ENCODE measurements at regions not wholly inside any gene's neighbourhood (a gene's known extent, or its start where the extent isn't known, plus 50 kb on each side); places are given as distances from the start of the nearest gene placed in this dataset.

GRCh38 chr6:108760126-108761050 lies 87.8 kb upstream of the ARMC2 start:
- Histone ChIP-seq H3K9me3 (no peaks in the 10 kb centered on the region), H3K27ac (ENCODE audit: low read length) (no peak overlapping the region), H3K4me3 (ENCODE audit: control insufficient read depth in 1 of 2, extremely low read depth in 1 of 2, low read length in 1 of 2) (no peak overlapping the region), H3K36me3 (ENCODE audit: control insufficient read depth in 2 of 2, extremely low read depth in 1 of 2, insufficient read depth in 1 of 2, low read length in 1 of 2) (no peaks in the 10 kb centered on the region), H3K4me1 (ENCODE audit: control insufficient read depth in 1 of 2, extremely low read depth in 1 of 2, insufficient read depth in 2 of 2, low read length in 2 of 2) (no peaks in the 10 kb centered on the region), H3K27me3 (replicated peaks in 1 of 2; ENCODE audit: control insufficient read depth in 2 of 2, extremely low read depth in 1 of 2, insufficient read depth in 2 of 2, low read length in 1 of 2) (peaks cover 0 to 22% of the 10 kb centered on the region in 2 experiments)
- H3K4me3 Mint-ChIP-seq, result no peak overlapping the region
- H3K9me3 Mint-ChIP-seq, result no peaks in the 10 kb centered on the region
- 87% methylated on average over 7 of the region's 9 CpGs for WGBS (ENCODE audit: insufficient coverage)
- POLR2A ChIA-PET, result interaction anchor here in 1 of 2 donors (0.6 kb wide), 1 partner anchor 17 kb away, joined by 3 read pairs; no protein-coding TSS in a partner anchor
- DNase-seq (no peak), ATAC-seq (replicated peaks in 1 of 4) (no peak)
- CTCF ChIA-PET, result interaction anchor here in 1 of 2 donors (0.6 kb wide), 1 partner anchor 1337 kb away, joined by 3 read pairs; no protein-coding TSS in a partner anchor
- peaks cover 0 to 2% (median 0%) of the 10 kb centered on the region in 3 donors for H3K4me1 Mint-ChIP-seq
- no peaks in the 10 kb centered on the region for H3K36me3 Mint-ChIP-seq
- H3K27ac Mint-ChIP-seq, result no peak overlapping the region
- peaks cover 5 to 10% of the 10 kb centered on the region in 2 donors for H3K27me3 Mint-ChIP-seq

- Histone ChIP-seq H3K9me3 (no peaks in the 10 kb centered on the region), H3K36me3 (ENCODE audit: control insufficient read depth in 2 of 2, extremely low read depth in 1 of 2, insufficient read depth in 1 of 2, low read length in 1 of 2) (no peaks in the 10 kb centered on the region), H3K27ac (ENCODE audit: low read length) (no peak overlapping the region), H3K27me3 (replicated peaks in 1 of 2; ENCODE audit: control insufficient read depth in 2 of 2, extremely low read depth in 1 of 2, insufficient read depth in 2 of 2, low read length in 1 of 2) (peaks cover 0 to 18% of the 10 kb centered on the region in 2 experiments), H3K4me3 (ENCODE audit: control insufficient read depth in 1 of 2, extremely low read depth in 1 of 2, low read length in 1 of 2) (no peak overlapping the region), H3K4me1 (ENCODE audit: control insufficient read depth in 1 of 2, extremely low read depth in 1 of 2, insufficient read depth in 2 of 2, low read length in 2 of 2) (no peaks in the 10 kb centered on the region)
- ATAC-seq (replicated peaks in 1 of 4) (no peak), DNase-seq (no peak)
- H3K27ac Mint-ChIP-seq, result no peak overlapping the region
- H3K4me1 Mint-ChIP-seq, result peaks cover 0 to 2% (median 0%) of the 10 kb centered on the region in 3 donors
- no peaks in the 10 kb centered on the region for H3K9me3 Mint-ChIP-seq
- POLR2A ChIA-PET, result no interaction called here
- H3K4me3 Mint-ChIP-seq, result no peak overlapping the region
- WGBS (ENCODE audit: insufficient coverage), result 60% methylated on average over 1 of the region's 1 CpG
- no peaks in the 10 kb centered on the region for H3K36me3 Mint-ChIP-seq
- CTCF ChIA-PET, result interaction anchor here (0.7 kb wide), 2 partner anchors 326 to 1441 kb away, joined by 5 to 6 read pairs; no protein-coding TSS in a partner anchor
- peaks cover 5 to 10% of the 10 kb centered on the region in 2 donors for H3K27me3 Mint-ChIP-seq
These were observed 85.8 kb upstream of the ARMC2 start for GRCh38 chr6:108762394-108762793.

DNA sequence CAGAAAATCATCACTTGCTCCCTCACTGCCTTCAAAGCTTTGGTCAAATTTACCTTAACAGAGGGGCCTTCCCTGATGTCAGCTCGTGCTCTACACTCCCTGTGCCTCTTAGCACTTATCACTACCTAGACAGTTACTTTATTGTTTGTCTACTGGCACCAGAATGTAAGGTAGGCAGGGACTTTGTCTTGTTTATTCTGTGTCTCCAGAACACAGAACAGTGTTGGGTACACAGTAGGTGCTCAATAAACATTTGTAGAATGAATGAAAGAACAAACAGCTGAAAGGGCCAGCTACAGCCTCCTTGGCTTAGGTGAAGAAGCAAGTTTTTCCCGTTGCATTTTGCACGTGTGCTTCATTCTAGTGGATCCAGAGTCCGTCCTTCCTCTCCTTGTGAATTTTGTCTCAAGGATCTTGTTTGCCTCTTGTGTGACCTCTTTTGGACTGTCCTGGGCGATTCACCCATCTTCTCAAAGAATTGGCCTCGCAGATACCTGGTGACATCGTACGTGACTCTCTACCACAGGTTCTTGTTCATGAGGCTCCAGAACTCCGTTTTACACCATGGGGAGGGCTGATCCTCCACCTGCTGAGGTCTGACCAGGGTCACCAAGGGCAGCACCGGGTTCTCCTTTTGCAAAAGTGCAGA lies 84.2 kb upstream of the ARMC2 start:
- no peak for DNase-seq
- no peaks in the 10 kb centered on the region for H3K4me1 ChIP-seq (ENCODE audit: control insufficient read depth in 1 of 2, extremely low read depth in 1 of 2, insufficient read depth in 2 of 2, low read length in 2 of 2)
- Mint-ChIP-seq H3K9me3 (no peaks in the 10 kb centered on the region), H3K27ac (no peak overlapping the region), H3K36me3 (no peaks in the 10 kb centered on the region), H3K27me3 (peaks cover 5 to 10% of the 10 kb centered on the region in 2 donors), H3K4me1 (peaks cover 3 to 7% (median 7%) of the 10 kb centered on the region in 3 donors), H3K4me3 (no peak overlapping the region)
- H3K4me3 ChIP-seq (ENCODE audit: control insufficient read depth in 1 of 2, extremely low read depth in 1 of 2, low read length in 1 of 2), result no peak overlapping the region
- POLR2A ChIA-PET, result no interaction called here
- H3K27me3 ChIP-seq (replicated peaks in 1 of 2; ENCODE audit: control insufficient read depth in 2 of 2, extremely low read depth in 1 of 2, insufficient read depth in 2 of 2, low read length in 1 of 2), result peaks cover 0 to 18% of the 10 kb centered on the region in 2 experiments
- no peak for ATAC-seq (replicated peaks in 1 of 4)
- no peak overlapping the region for H3K27ac ChIP-seq (ENCODE audit: low read length)
- CTCF ChIA-PET, result no interaction called here
- H3K9me3 ChIP-seq, result no peaks in the 10 kb centered on the region
- 80% methylated on average over 9 of the region's 10 CpGs for WGBS (ENCODE audit: insufficient coverage)
- H3K36me3 ChIP-seq (ENCODE audit: control insufficient read depth in 2 of 2, extremely low read depth in 1 of 2, insufficient read depth in 1 of 2, low read length in 1 of 2), result no peaks in the 10 kb centered on the region

- Histone ChIP-seq H3K9me3 (no peaks in the 10 kb centered on the region), H3K27ac (ENCODE audit: low read length) (no peak overlapping the region), H3K4me3 (ENCODE audit: control insufficient read depth in 1 of 2, extremely low read depth in 1 of 2, low read length in 1 of 2) (no peak overlapping the region), H3K4me1 (ENCODE audit: control insufficient read depth in 1 of 2, extremely low read depth in 1 of 2, insufficient read depth in 2 of 2, low read length in 2 of 2) (no peaks in the 10 kb centered on the region), H3K27me3 (replicated peaks in 1 of 2; ENCODE audit: control insufficient read depth in 2 of 2, extremely low read depth in 1 of 2, insufficient read depth in 2 of 2, low read length in 1 of 2) (peaks cover 0 to 14% of the 10 kb centered on the region in 2 experiments), H3K36me3 (ENCODE audit: control insufficient read depth in 2 of 2, extremely low read depth in 1 of 2, insufficient read depth in 1 of 2, low read length in 1 of 2) (no peaks in the 10 kb centered on the region)
- ATAC-seq (replicated peaks in 1 of 4) (no peak), DNase-seq (no peak)
- Mint-ChIP-seq H3K27me3 (peaks cover 5 to 10% of the 10 kb centered on the region in 2 donors), H3K4me3 (no peak overlapping the region), H3K4me1 (peaks cover 3 to 7% (median 7%) of the 10 kb centered on the region in 3 donors), H3K9me3 (no peaks in the 10 kb centered on the region), H3K27ac (no peak overlapping the region), H3K36me3 (no peaks in the 10 kb centered on the region)
- no CpG with 5 or more reads among the region's 1 CpG for WGBS (ENCODE audit: insufficient coverage)
- ChIA-PET POLR2A (no interaction called here), CTCF (no interaction called here)
These were observed 83.7 kb upstream of the ARMC2 start for GRCh38 chr6:108764580-108764950.

- Histone ChIP-seq H3K27me3 (replicated peaks in 1 of 2; ENCODE audit: control insufficient read depth in 2 of 2, extremely low read depth in 1 of 2, insufficient read depth in 2 of 2, low read length in 1 of 2) (peaks cover 0 to 8% of the 10 kb centered on the region in 2 experiments), H3K36me3 (ENCODE audit: control insufficient read depth in 2 of 2, extremely low read depth in 1 of 2, insufficient read depth in 1 of 2, low read length in 1 of 2) (no peaks in the 10 kb centered on the region), H3K4me1 (ENCODE audit: control insufficient read depth in 1 of 2, extremely low read depth in 1 of 2, insufficient read depth in 2 of 2, low read length in 2 of 2) (no peaks in the 10 kb centered on the region), H3K4me3 (ENCODE audit: control insufficient read depth in 1 of 2, extremely low read depth in 1 of 2, low read length in 1 of 2) (no peak overlapping the region), H3K27ac (ENCODE audit: low read length) (no peak overlapping the region), H3K9me3 (no peaks in the 10 kb centered on the region)
- ChIA-PET POLR2A (no interaction called here), CTCF (no interaction called here)
- Mint-ChIP-seq H3K27me3 (peaks cover 5 to 6% of the 10 kb centered on the region in 2 donors), H3K9me3 (no peaks in the 10 kb centered on the region), H3K4me3 (no peak overlapping the region), H3K4me1 (peaks cover 3 to 7% (median 7%) of the 10 kb centered on the region in 3 donors), H3K36me3 (no peaks in the 10 kb centered on the region), H3K27ac (no peak overlapping the region)
- DNase-seq, result no peak
- ATAC-seq (replicated peaks in 1 of 4), result no peak
- 93% methylated on average over 2 of the region's 2 CpGs for WGBS (ENCODE audit: insufficient coverage)
These were observed 82.7 kb upstream of the ARMC2 start for GRCh38 chr6:108765495-108765894.

GRCh38 chr6:108766419-108766818 lies 81.8 kb upstream of the ARMC2 start:
- Mint-ChIP-seq H3K4me3 (no peak overlapping the region), H3K4me1 (peaks cover 3 to 7% (median 7%) of the 10 kb centered on the region in 3 donors), H3K9me3 (no peaks in the 10 kb centered on the region), H3K27me3 (peaks cover 0 to 3% of the 10 kb centered on the region in 2 donors), H3K36me3 (no peaks in the 10 kb centered on the region), H3K27ac (no peak overlapping the region)
- ChIA-PET CTCF (interaction anchor here (0.6 to 1.4 kb wide), 3 partner anchors 17 to 1569 kb away, joined by 3 to 11 read pairs (median 4); no protein-coding TSS in a partner anchor), POLR2A (interaction anchor here in 1 of 2 donors (0.6 kb wide), 1 partner anchor 169 kb away, joined by 3 read pairs; no protein-coding TSS in a partner anchor)
- H3K4me1 ChIP-seq (ENCODE audit: control insufficient read depth in 1 of 2, extremely low read depth in 1 of 2, insufficient read depth in 2 of 2, low read length in 2 of 2), result no peaks in the 10 kb centered on the region
- H3K9me3 ChIP-seq, result no peaks in the 10 kb centered on the region
- no peaks in the 10 kb centered on the region for H3K36me3 ChIP-seq (ENCODE audit: control insufficient read depth in 2 of 2, extremely low read depth in 1 of 2, insufficient read depth in 1 of 2, low read length in 1 of 2)
- peaks cover 0 to 5% of the 10 kb centered on the region in 2 experiments for H3K27me3 ChIP-seq (replicated peaks in 1 of 2; ENCODE audit: control insufficient read depth in 2 of 2, extremely low read depth in 1 of 2, insufficient read depth in 2 of 2, low read length in 1 of 2)
- H3K4me3 ChIP-seq (ENCODE audit: control insufficient read depth in 1 of 2, extremely low read depth in 1 of 2, low read length in 1 of 2), result no peak overlapping the region
- no peak overlapping the region for H3K27ac ChIP-seq (ENCODE audit: low read length)
- WGBS (ENCODE audit: insufficient coverage), result 89% methylated on average over 3 of the region's 5 CpGs
- ATAC-seq (replicated peaks in 1 of 4), result no peak
- no peak for DNase-seq

Data from T-cell (primary cell).